Activated naive CD4-positive, alpha-beta T cell treated with anti-CD3 and anti-CD28 coated beads, Interleukin-2, amount 10 ng/mL, durations not matched to agents 7 days and 5 days (primary cell): ENCODE measurements at regions not wholly inside any gene's neighbourhood (a gene's known extent, or its start where the extent isn't known, plus 50 kb on each side); places are given as distances from the start of the nearest gene placed in this dataset.
"Not testable (repeated sequence)": the region's sequence is repeated elsewhere in the genome, so short reads cannot be mapped to it uniquely, and the experiment has no call there.

Experiments used
- CTCF ChIA-PET: fragments of 350-600 bp; sonication (Branson Sonifier 250); formaldehyde crosslinking; loops from one replicate; lab custom pipeline; 2021; ENCODE audit warnings: antibody characterized with exemption; lab: Charles Lee
- DNase-seq: peaks from one replicate; pipeline ENCODE4 v3.0.0-alpha.2; 2020
- H3K27ac Mint-ChIP-seq: one replicate; pipeline ENCODE4 v1.8.0; 2021; ENCODE audit warnings: mild to moderate bottlenecking, moderate library complexity, mixed read lengths
- H3K27me3 Mint-ChIP-seq: one replicate; pipeline ENCODE4 v1.8.0; 2021; ENCODE audit warnings: mild to moderate bottlenecking, mixed read lengths
- H3K36me3 Mint-ChIP-seq: one replicate; pipeline ENCODE4 v1.8.0; 2021; ENCODE audit warnings: mixed read lengths
- H3K4me1 Mint-ChIP-seq: one replicate; pipeline ENCODE4 v1.8.0; 2021; ENCODE audit warnings: mixed read lengths
- H3K4me3 Mint-ChIP-seq: one replicate; pipeline ENCODE4 v1.8.0; 2021; ENCODE audit warnings: mild to moderate bottlenecking, moderate library complexity, mixed read lengths
- H3K9me3 Mint-ChIP-seq: one replicate; pipeline ENCODE4 v1.8.0; 2021; ENCODE audit warnings: mixed read lengths

- H3K4me1 Mint-ChIP-seq = no peaks in the 10 kb centered on the region
- CTCF ChIA-PET = no interaction called here
- H3K27me3 Mint-ChIP-seq = no peaks in the 10 kb centered on the region
- DNase-seq = no peak
- peaks cover 3% of the 10 kb centered on the region for H3K9me3 Mint-ChIP-seq
- no peaks in the 10 kb centered on the region for H3K36me3 Mint-ChIP-seq
- no peak overlapping the region for H3K27ac Mint-ChIP-seq
- H3K4me3 Mint-ChIP-seq = no peak overlapping the region
Measured at GRCh38 chr3:132987396-132987795, 50.8 kb upstream of the TMEM108 start.

- H3K4me1 Mint-ChIP-seq = no peaks in the 10 kb centered on the region
- H3K9me3 Mint-ChIP-seq = peaks cover 3% of the 10 kb centered on the region
- DNase-seq = no peak
Measured at GRCh38 chr3:132984181-132984580, 54.0 kb upstream of the TMEM108 start.

GRCh38 chr3:132983143-132983770 lies 54.9 kb upstream of the TMEM108 start:
- Mint-ChIP-seq H3K9me3 (peaks cover 3% of the 10 kb centered on the region), H3K36me3 (no peaks in the 10 kb centered on the region), H3K4me1 (no peaks in the 10 kb centered on the region), H3K4me3 (no peak overlapping the region), H3K27ac (no peak overlapping the region), H3K27me3 (no peaks in the 10 kb centered on the region)
- CTCF ChIA-PET = no interaction called here
- DNase-seq = no peak

More at GRCh38 chr3:132984181-132984580, 54.0 kb upstream of the TMEM108 start:
- no peaks in the 10 kb centered on the region for H3K36me3 Mint-ChIP-seq
- H3K4me3 Mint-ChIP-seq = no peak overlapping the region
- H3K27me3 Mint-ChIP-seq = no peaks in the 10 kb centered on the region
- no peak overlapping the region for H3K27ac Mint-ChIP-seq
- CTCF ChIA-PET = no interaction called here

- H3K36me3 Mint-ChIP-seq = no peaks in the 10 kb centered on the region
- no peaks in the 10 kb centered on the region for H3K4me1 Mint-ChIP-seq
- CTCF ChIA-PET = no interaction called here
- H3K9me3 Mint-ChIP-seq = no peaks in the 10 kb centered on the region
- no peaks in the 10 kb centered on the region for H3K27me3 Mint-ChIP-seq
- no peak for DNase-seq
- H3K27ac Mint-ChIP-seq = no peak overlapping the region
- H3K4me3 Mint-ChIP-seq = no peak overlapping the region
Measured at GRCh38 chr3:132981719-132982118, 56.5 kb upstream of the TMEM108 start.

- CTCF ChIA-PET = no interaction called here
- Mint-ChIP-seq H3K36me3 (no peaks in the 10 kb centered on the region), H3K27me3 (no peaks in the 10 kb centered on the region), H3K27ac (no peak overlapping the region), H3K9me3 (no peaks in the 10 kb centered on the region), H3K4me1 (no peaks in the 10 kb centered on the region), H3K4me3 (no peak overlapping the region)
- DNase-seq = no peak
Measured at GRCh38 chr3:132980102-132980501, 58.1 kb upstream of the TMEM108 start.

- CTCF ChIA-PET = no interaction called here
- H3K4me3 Mint-ChIP-seq = no peak overlapping the region
Measured at GRCh38 chr3:132979606-132980005, 58.6 kb upstream of the TMEM108 start.

GRCh38 chr3:132978946-132979345 lies 59.2 kb upstream of the TMEM108 start:
- H3K27ac Mint-ChIP-seq, DNase-seq, H3K27me3 Mint-ChIP-seq, H3K4me1 Mint-ChIP-seq, H3K4me3 Mint-ChIP-seq, CTCF ChIA-PET, H3K9me3 Mint-ChIP-seq, H3K36me3 Mint-ChIP-seq: not testable (repeated sequence)

More at GRCh38 chr3:132979606-132980005, 58.6 kb upstream of the TMEM108 start:
- no peak for DNase-seq
- Mint-ChIP-seq H3K4me1 (no peaks in the 10 kb centered on the region), H3K27ac (no peak overlapping the region), H3K9me3 (no peaks in the 10 kb centered on the region), H3K36me3 (no peaks in the 10 kb centered on the region), H3K27me3 (no peaks in the 10 kb centered on the region)

- no peak overlapping the region for H3K4me3 Mint-ChIP-seq
- DNase-seq = no peak
- no peak overlapping the region for H3K27ac Mint-ChIP-seq
- CTCF ChIA-PET = no interaction called here
- no peaks in the 10 kb centered on the region for H3K9me3 Mint-ChIP-seq
- no peaks in the 10 kb centered on the region for H3K27me3 Mint-ChIP-seq
- H3K36me3 Mint-ChIP-seq = no peaks in the 10 kb centered on the region
- no peaks in the 10 kb centered on the region for H3K4me1 Mint-ChIP-seq
Measured at GRCh38 chr3:132978464-132978863, 59.7 kb upstream of the TMEM108 start.

GRCh38 chr3:132974097-132974496 lies 64.1 kb upstream of the TMEM108 start:
- no peaks in the 10 kb centered on the region for H3K9me3 Mint-ChIP-seq
- H3K4me3 Mint-ChIP-seq = no peak overlapping the region
- H3K4me1 Mint-ChIP-seq = no peaks in the 10 kb centered on the region
- H3K27me3 Mint-ChIP-seq = no peaks in the 10 kb centered on the region
- CTCF ChIA-PET = no interaction called here
- no peaks in the 10 kb centered on the region for H3K36me3 Mint-ChIP-seq
- no peak for DNase-seq
- no peak overlapping the region for H3K27ac Mint-ChIP-seq

- DNase-seq = no peak
- Mint-ChIP-seq H3K27me3 (no peaks in the 10 kb centered on the region), H3K36me3 (no peaks in the 10 kb centered on the region), H3K27ac (no peak overlapping the region), H3K9me3 (no peaks in the 10 kb centered on the region), H3K4me3 (no peak overlapping the region), H3K4me1 (no peaks in the 10 kb centered on the region)
- CTCF ChIA-PET = no interaction called here
Measured at GRCh38 chr3:132973441-132973840, 64.8 kb upstream of the TMEM108 start.

GRCh38 chr3:132972333-132972732 lies 65.9 kb upstream of the TMEM108 start:
- H3K4me1 Mint-ChIP-seq = no peaks in the 10 kb centered on the region
- H3K9me3 Mint-ChIP-seq = no peaks in the 10 kb centered on the region
- CTCF ChIA-PET = no interaction called here
- no peak overlapping the region for H3K4me3 Mint-ChIP-seq
- DNase-seq = no peak
- no peaks in the 10 kb centered on the region for H3K27me3 Mint-ChIP-seq
- no peaks in the 10 kb centered on the region for H3K36me3 Mint-ChIP-seq
- H3K27ac Mint-ChIP-seq = no peak overlapping the region

GRCh38 chr3:132966374-132966773 lies 71.8 kb upstream of the TMEM108 start:
- no peaks in the 10 kb centered on the region for H3K27me3 Mint-ChIP-seq
- CTCF ChIA-PET = no interaction called here
- H3K4me3 Mint-ChIP-seq = no peak overlapping the region
- H3K27ac Mint-ChIP-seq = no peak overlapping the region
- H3K4me1 Mint-ChIP-seq = no peaks in the 10 kb centered on the region
- no peaks in the 10 kb centered on the region for H3K9me3 Mint-ChIP-seq
- DNase-seq = no peak
- no peaks in the 10 kb centered on the region for H3K36me3 Mint-ChIP-seq

- DNase-seq = no peak
- Mint-ChIP-seq H3K4me3 (no peak overlapping the region), H3K27ac (no peak overlapping the region), H3K36me3 (no peaks in the 10 kb centered on the region), H3K9me3 (no peaks in the 10 kb centered on the region), H3K27me3 (no peaks in the 10 kb centered on the region), H3K4me1 (no peaks in the 10 kb centered on the region)
- CTCF ChIA-PET = no interaction called here
Measured at GRCh38 chr3:132964266-132964665, 73.9 kb upstream of the TMEM108 start.

GRCh38 chr3:132963786-132964185 lies 74.4 kb upstream of the TMEM108 start:
- Mint-ChIP-seq H3K27ac (no peak overlapping the region), H3K4me1 (no peaks in the 10 kb centered on the region), H3K36me3 (no peaks in the 10 kb centered on the region), H3K4me3 (no peak overlapping the region), H3K9me3 (no peaks in the 10 kb centered on the region), H3K27me3 (no peaks in the 10 kb centered on the region)
- CTCF ChIA-PET = no interaction called here
- DNase-seq = no peak

GRCh38 chr3:132961991-132962390 lies 76.2 kb upstream of the TMEM108 start:
- no peaks in the 10 kb centered on the region for H3K9me3 Mint-ChIP-seq

GRCh38 chr3:132953683-132954082 lies 84.5 kb upstream of the TMEM108 start:
- H3K36me3 Mint-ChIP-seq = no peaks in the 10 kb centered on the region
- CTCF ChIA-PET = no interaction called here
- no peaks in the 10 kb centered on the region for H3K4me1 Mint-ChIP-seq
- H3K27ac Mint-ChIP-seq = no peak overlapping the region
- H3K27me3 Mint-ChIP-seq = no peaks in the 10 kb centered on the region
- DNase-seq = no peak
- H3K9me3 Mint-ChIP-seq = peaks cover 1% of the 10 kb centered on the region
- no peak overlapping the region for H3K4me3 Mint-ChIP-seq

More at GRCh38 chr3:132961991-132962390, 76.2 kb upstream of the TMEM108 start:
- no peak for DNase-seq
- Mint-ChIP-seq H3K27ac (no peak overlapping the region), H3K27me3 (no peaks in the 10 kb centered on the region), H3K4me1 (no peaks in the 10 kb centered on the region), H3K4me3 (no peak overlapping the region), H3K36me3 (no peaks in the 10 kb centered on the region)
- CTCF ChIA-PET = no interaction called here
